Endothelial cell of umbilical vein (primary cell): ENCODE measurements at regions not wholly inside any gene's neighbourhood (a gene's known extent, or its start where the extent isn't known, plus 50 kb on each side); places are given as distances from the start of the nearest gene placed in this dataset.

Experiments used
- BruUV-seq: library from RNA; stranded (reverse); fragments of 400-500 nt; replicated peaks from 2 replicates; lab custom pipeline; 2021; lab: Mats Ljungman, UMichigan
- CTCF ChIA-PET: fragments of 300-600, 350-600 bp; sonication (Branson Sonifier 250); formaldehyde crosslinking; loops from one replicate; lab custom pipeline; 2021; ENCODE audit warnings: antibody characterized with exemption, inconsistent platforms; lab: Charles Lee
- POLR2A ChIA-PET: fragments of 300-600, 350-600 bp; sonication (Branson Sonifier 250); formaldehyde crosslinking; loops from one replicate; lab custom pipeline; 2021; ENCODE audit warnings: antibody characterized with exemption, inconsistent platforms; lab: Charles Lee
- DNase-seq: peaks from one replicate; pipeline ENCODE4 v3.0.0-alpha.2; 2011; ENCODE audit warnings: low read depth, low spot score
- FAIRE-seq: peaks from 2 replicates; lab custom pipeline; 2011; peaks lifted over from hg19 to GRCh38; lab: Jason Lieb, UNC
- H2AFZ ChIP-seq: 2 replicates; pipeline ENCODE4 v1.6.0; 2012; ENCODE audit warnings: low read depth, low read length, control low read depth, inconsistent platforms
- H3K27ac ChIP-seq: 2 replicates; pipeline ENCODE4 v1.5.1; 2011; ENCODE audit warnings: low read depth, mild to moderate bottlenecking, control low read depth, low read length, moderate library complexity; ENCODE audit not compliant: insufficient read depth
- H3K27me3 ChIP-seq, 2 experiments: 2 replicates each; pipeline versions ENCODE4 v1.6.0 to v1.6.1; 2011; ENCODE audit warnings: low read length in 2 of 2, mixed read lengths in 1 of 2; ENCODE audit not compliant: control insufficient read depth in 2 of 2, insufficient read depth in 2 of 2
- H3K36me3 ChIP-seq, 2 experiments: 2 replicates in 1 of 2; 3 replicates in 1 of 2; pipeline ENCODE4 v1.5.1; 2011; ENCODE audit warnings: low read length in 2 of 2, mild to moderate bottlenecking in 1 of 2, moderate library complexity in 1 of 2; ENCODE audit not compliant: control insufficient read depth in 2 of 2, insufficient read depth in 2 of 2; ENCODE audit errors: extremely low read depth in 1 of 2
- H3K4me1 ChIP-seq: 3 replicates; pipeline ENCODE4 v1.5.1; 2011; ENCODE audit warnings: mild to moderate bottlenecking, low read length; ENCODE audit not compliant: control insufficient read depth, insufficient read depth; ENCODE audit errors: extremely low read depth
- H3K4me2 ChIP-seq: 2 replicates; pipeline ENCODE4 v1.6.1; 2011; ENCODE audit warnings: low read length, control low read depth, mixed read lengths; ENCODE audit not compliant: insufficient read depth
- H3K4me3 ChIP-seq, 3 experiments: fragments of 200-600 bp in 1 of 3; sonication (generic), shearing (Covaris generic) in 1 of 3; replicated peaks in 1 of 3; 2 replicates each; pipeline ENCODE4 v1.5.1; 2011 to 2016; ENCODE audit warnings: control low read depth in 3 of 3, low read length in 3 of 3, mild to moderate bottlenecking in 2 of 3, inconsistent platforms in 1 of 3, low read depth in 1 of 3, moderate library complexity in 1 of 3; ENCODE audit not compliant: insufficient read depth in 1 of 3
- H3K79me2 ChIP-seq: 2 replicates; pipeline ENCODE4 v1.6.0; 2012; ENCODE audit warnings: low read length, inconsistent platforms; ENCODE audit not compliant: control insufficient read depth, insufficient read depth
- H3K9ac ChIP-seq: replicated peaks from 2 replicates; pipeline ENCODE3; 2011; ENCODE audit warnings: low read length, control low read depth; ENCODE audit not compliant: insufficient read depth; ENCODE audit errors: extremely low read depth
- H3K9me1 ChIP-seq: replicated peaks from 3 replicates; pipeline ENCODE4 v1.6.0; 2011; ENCODE audit warnings: mild to moderate bottlenecking, low read length; ENCODE audit not compliant: control insufficient read depth, insufficient read depth; ENCODE audit errors: extremely low read depth
- H3K9me3 ChIP-seq: replicated peaks from 2 replicates; pipeline ENCODE4 v1.5.1; 2012; ENCODE audit warnings: low read length, inconsistent platforms; ENCODE audit not compliant: control insufficient read depth, insufficient read depth
- H4K20me1 ChIP-seq: replicated peaks from 2 replicates; pipeline ENCODE3; 2011; ENCODE audit warnings: mild to moderate bottlenecking, low read length; ENCODE audit not compliant: control insufficient read depth, insufficient read depth; ENCODE audit errors: extremely low read depth
- CTCF ChIP-seq, 2 donors: IDR thresholded peaks; 1 replicate in 1 of 2; 2 replicates in 1 of 2; pipeline ENCODE4 v1.5.1; 2011; ENCODE audit warnings: low read length in 2 of 2, mild to moderate bottlenecking in 2 of 2, moderate library complexity in 2 of 2, control low read depth in 1 of 2, inconsistent platforms in 1 of 2, low read depth in 1 of 2; ENCODE audit not compliant: insufficient read depth in 1 of 2; ENCODE audit errors: extremely low read depth in 1 of 2
- EZH2 ChIP-seq: IDR thresholded peaks from 2 replicates; pipeline ENCODE4 v1.6.1; 2012; ENCODE audit warnings: borderline replicate concordance, low read depth, mild to moderate bottlenecking, moderate library complexity, low read length, inconsistent platforms; ENCODE audit not compliant: severe bottlenecking
- FOS ChIP-seq: IDR thresholded peaks from 2 replicates; pipeline ENCODE4 v1.6.1; 2011; ENCODE audit warnings: mild to moderate bottlenecking, low read length, moderate library complexity, borderline replicate concordance; ENCODE audit not compliant: insufficient read depth
- GATA2 ChIP-seq: IDR thresholded peaks from 2 replicates; pipeline ENCODE4 v1.7.0; 2011; ENCODE audit warnings: low read depth, mild to moderate bottlenecking, moderate library complexity, mixed read lengths, low read length; ENCODE audit not compliant: insufficient read length, insufficient read depth
- JUN ChIP-seq: IDR thresholded peaks from 2 replicates; pipeline ENCODE4 v1.6.1; 2011; ENCODE audit warnings: borderline replicate concordance, low read depth; ENCODE audit not compliant: insufficient read length, insufficient read depth
- MAX ChIP-seq: IDR thresholded peaks from 2 replicates; pipeline ENCODE4 v1.6.1; 2011; ENCODE audit not compliant: insufficient read depth, insufficient read length
- MYC ChIP-seq: IDR thresholded peaks from one replicate; pipeline ENCODE4 v1.6.1; 2011; ENCODE audit warnings: mild to moderate bottlenecking, low read depth, low read length
- POLR2A ChIP-seq: IDR thresholded peaks from 2 replicates; pipeline ENCODE4 v1.6.1; 2012; ENCODE audit warnings: low read depth, mild to moderate bottlenecking, control low read depth, low read length
- POLR2AphosphoS5 ChIP-seq: IDR thresholded peaks from 2 replicates; pipeline ENCODE4 v1.6.1; 2012; ENCODE audit warnings: low read depth, mild to moderate bottlenecking, control low read depth, low read length, moderate library complexity; ENCODE audit not compliant: insufficient read depth
- dilution Hi-C: fragments of 300-500 bp; cut with MboI; formaldehyde crosslinking; loops from one replicate; pipeline ENCODE4 v1.15.0; 2019; ENCODE audit warnings: low sequenced_read_pairs; ENCODE audit not compliant: extremely low pct_ligation_motif_present
- intact Hi-C: fragments of 100-400 bp; cut with micrococcal nuclease; formaldehyde crosslinking; loops from one replicate; pipeline ENCODE4 v1.10.0; 2022

DNA sequence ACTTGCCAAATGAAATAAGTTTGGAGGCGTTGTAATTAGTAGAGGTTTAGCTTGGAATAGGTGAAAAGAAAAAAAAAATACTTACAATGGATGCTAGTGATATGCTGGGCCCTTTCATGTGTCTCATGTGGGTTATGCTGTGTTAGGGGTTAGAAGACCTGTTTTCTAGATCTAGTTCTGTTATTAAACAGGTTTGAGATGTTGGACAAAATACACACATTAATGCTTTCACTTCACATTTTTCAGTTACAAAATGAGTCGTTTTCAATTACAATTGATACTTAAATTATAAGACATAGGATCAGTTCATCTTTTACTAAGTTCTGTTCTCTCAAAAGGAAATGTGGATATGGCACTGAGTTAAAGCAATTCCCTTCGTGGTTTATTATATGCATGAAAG is 509.8 kb downstream of the EPM2A start:
- Histone ChIP-seq H3K9ac (no peak overlapping the region), H3K9me3 (no peaks in the 10 kb centered on the region), H3K27me3 (peaks cover 0 to 7% of the 10 kb centered on the region in 2 experiments), H4K20me1 (no peaks in the 10 kb centered on the region), H3K36me3 (no peaks in the 10 kb centered on the region), H3K4me2 (no peak overlapping the region), H3K4me1 (no peaks in the 10 kb centered on the region), H3K9me1 (no peaks in the 10 kb centered on the region), H3K27ac (no peak overlapping the region), H3K4me3 (no peak overlapping the region), H3K79me2 (no peaks in the 10 kb centered on the region), H2AFZ (no peak overlapping the region)
- BruUV-seq: no TSS peak
- ChIA-PET CTCF (no interaction called here), POLR2A (no interaction called here)
- dilution Hi-C loops (no loop called here), intact Hi-C loops (no loop called here)
- TF ChIP-seq POLR2A (no peak), JUN (no peak), FOS (no peak)
- no peak for FAIRE-seq
- no peak for DNase-seq

GRCh38 chr6:145227593-145227992 is 507.7 kb downstream of the EPM2A start:
- dilution Hi-C loops: no loop called here
- ChIA-PET POLR2A (no interaction called here), CTCF (interaction anchor here (1.1 to 1.5 kb wide), 2 partner anchors 406 to 476 kb away, joined by 3 to 4 read pairs; no protein-coding TSS in a partner anchor)
- TF ChIP-seq MAX (no peak), POLR2AphosphoS5 (no peak), FOS (no peak), EZH2 (no peak), MYC (no peak), JUN (no peak), POLR2A (no peak), CTCF (IDR thresholded peaks at IDR 0.05; ENCODE audit: extremely low read depth in 1 of 2, insufficient read depth in 1 of 2, low read depth in 1 of 2, low read length in 2 of 2) (no peak), GATA2 (no peak)
- Histone ChIP-seq H3K9me1 (no peaks in the 10 kb centered on the region), H3K4me1 (no peaks in the 10 kb centered on the region), H3K79me2 (no peaks in the 10 kb centered on the region), H3K36me3 (no peaks in the 10 kb centered on the region), H3K4me3 (no peak overlapping the region), H3K27ac (no peak overlapping the region), H4K20me1 (no peaks in the 10 kb centered on the region), H3K9ac (no peak overlapping the region), H3K27me3 (peaks cover 0 to 7% of the 10 kb centered on the region in 2 experiments), H2AFZ (no peak overlapping the region), H3K4me2 (no peak overlapping the region), H3K9me3 (no peaks in the 10 kb centered on the region)
- no TSS peak for BruUV-seq
- FAIRE-seq: no peak
- intact Hi-C loops: no loop called here
- DNase-seq: no peak
